ENCODE measurements at regions not wholly inside any gene's neighbourhood (a gene's known extent, or its start where the extent isn't known, plus 50 kb on each side); places are given as distances from the start of the nearest gene placed in this dataset.
"Not testable (repeated sequence)": the region's sequence is repeated elsewhere in the genome, so short reads cannot be mapped to it uniquely, and the experiment has no call there.

GRCh38 chr13:43968943-43969690, 89.4 kb downstream of the LACC1 start:
- H3K36me3 ChIP-seq (ENCODE audit: control insufficient read depth in 2 of 2, insufficient read depth in 2 of 2, low read length in 2 of 2); H3K4me3 ChIP-seq (ENCODE audit: low read length in 2 of 2); H3K9me3 ChIP-seq (ENCODE audit: control insufficient read depth in 2 of 2, low read length in 2 of 2); H3K9ac ChIP-seq (ENCODE audit: low read depth in 1 of 2, low read length in 2 of 2); H3K27ac ChIP-seq (ENCODE audit: low read depth in 2 of 2, low read length in 2 of 2); H3K27me3 ChIP-seq (ENCODE audit: control insufficient read depth in 2 of 2, insufficient read depth in 2 of 2, low read length in 2 of 2); H3K4me1 ChIP-seq (ENCODE audit: control insufficient read depth in 2 of 2, insufficient read depth in 2 of 2, low read length in 2 of 2): not testable (repeated sequence)

DNA sequence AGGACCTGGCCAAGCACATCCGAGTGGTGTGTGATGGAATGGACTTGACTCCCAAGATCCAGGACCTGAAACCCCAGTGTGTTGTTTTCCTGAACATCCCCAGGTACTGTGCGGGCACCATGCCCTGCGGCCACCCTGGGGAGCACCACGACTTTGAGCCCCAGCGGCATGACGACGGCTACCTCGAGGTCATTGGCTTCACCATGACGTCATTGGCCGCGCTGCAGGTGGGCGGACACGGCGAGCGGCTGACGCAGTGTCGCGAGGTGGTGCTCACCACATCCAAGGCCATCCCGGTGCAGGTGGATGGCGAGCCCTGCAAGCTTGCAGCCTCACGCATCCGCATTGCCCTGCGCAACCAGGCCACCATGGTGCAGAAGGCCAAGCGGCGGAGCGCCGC, 90.2 kb downstream of the LACC1 start:
- not testable (repeated sequence) for H3K9me3 ChIP-seq (ENCODE audit: control insufficient read depth in 2 of 2, low read length in 2 of 2); H3K27ac ChIP-seq (ENCODE audit: low read depth in 2 of 2, low read length in 2 of 2); H3K9ac ChIP-seq (ENCODE audit: low read depth in 1 of 2, low read length in 2 of 2); H3K4me1 ChIP-seq (ENCODE audit: control insufficient read depth in 2 of 2, insufficient read depth in 2 of 2, low read length in 2 of 2); H3K36me3 ChIP-seq (ENCODE audit: control insufficient read depth in 2 of 2, insufficient read depth in 2 of 2, low read length in 2 of 2); H3K27me3 ChIP-seq (ENCODE audit: control insufficient read depth in 2 of 2, insufficient read depth in 2 of 2, low read length in 2 of 2); H3K4me3 ChIP-seq (ENCODE audit: low read length in 2 of 2)

DNA sequence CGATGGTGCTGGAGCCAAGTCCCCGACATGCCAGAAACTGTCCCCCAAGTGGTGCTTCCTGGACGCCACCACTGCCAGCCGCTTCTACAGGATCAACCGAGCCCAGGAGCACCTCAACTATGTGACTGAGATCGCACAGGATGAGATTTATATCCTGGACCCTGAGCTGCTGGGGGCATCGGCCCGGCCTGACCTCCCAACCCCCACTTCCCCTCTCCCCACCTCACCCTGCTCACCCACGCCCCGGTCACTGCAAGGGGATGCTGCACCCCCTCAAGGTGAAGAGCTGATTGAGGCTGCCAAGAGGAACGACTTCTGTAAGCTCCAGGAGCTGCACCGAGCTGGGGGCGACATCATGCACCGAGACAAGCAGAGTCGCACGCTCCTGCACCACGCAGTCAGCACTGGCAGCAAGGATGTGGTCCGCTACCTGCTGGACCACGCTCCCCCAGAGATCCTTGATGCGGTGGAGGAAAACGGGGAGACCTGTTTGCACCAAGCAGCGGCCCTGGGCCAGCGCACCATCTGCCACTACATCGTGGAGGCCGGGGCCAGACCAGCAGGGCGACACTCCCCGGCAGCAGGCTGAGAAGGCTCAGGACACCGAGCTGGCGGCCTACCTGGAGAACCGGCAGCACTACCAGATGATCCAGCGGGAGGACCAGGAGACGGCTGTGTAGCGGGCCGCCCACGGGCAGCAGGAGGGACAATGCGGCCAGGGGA, 91.0 kb downstream of the LACC1 start:
- not testable (repeated sequence) for H3K27me3 ChIP-seq (ENCODE audit: control insufficient read depth in 2 of 2, insufficient read depth in 2 of 2, low read length in 2 of 2); H3K4me3 ChIP-seq (ENCODE audit: low read length in 2 of 2); H3K27ac ChIP-seq (ENCODE audit: low read depth in 2 of 2, low read length in 2 of 2); H3K9ac ChIP-seq (ENCODE audit: low read depth in 1 of 2, low read length in 2 of 2); H3K9me3 ChIP-seq (ENCODE audit: control insufficient read depth in 2 of 2, low read length in 2 of 2); H3K4me1 ChIP-seq (ENCODE audit: control insufficient read depth in 2 of 2, insufficient read depth in 2 of 2, low read length in 2 of 2); H3K36me3 ChIP-seq (ENCODE audit: control insufficient read depth in 2 of 2, insufficient read depth in 2 of 2, low read length in 2 of 2)

DNA sequence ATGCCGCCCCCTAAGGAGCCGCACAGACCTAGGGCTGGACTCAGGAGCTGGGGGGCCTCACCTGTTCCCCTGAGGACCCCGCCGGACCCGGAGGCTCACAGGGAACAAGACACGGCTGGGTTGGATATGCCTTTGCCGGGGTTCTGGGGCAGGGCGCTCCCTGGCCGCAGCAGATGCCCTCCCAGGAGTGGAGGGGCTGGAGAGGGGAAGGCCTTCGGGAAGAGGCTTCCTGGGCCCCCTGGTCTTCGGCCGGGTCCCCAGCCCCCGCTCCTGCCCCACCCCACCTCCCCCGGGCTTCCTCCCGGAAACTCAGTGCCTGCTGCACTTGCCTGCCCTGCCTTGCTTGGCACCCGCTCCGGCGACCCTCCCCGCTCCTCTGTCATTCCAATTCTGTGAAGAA, 91.6 kb downstream of the LACC1 start:
- H3K9ac ChIP-seq (ENCODE audit: low read depth in 1 of 2, low read length in 2 of 2); H3K4me3 ChIP-seq (ENCODE audit: low read length in 2 of 2); H3K9me3 ChIP-seq (ENCODE audit: control insufficient read depth in 2 of 2, low read length in 2 of 2); H3K27ac ChIP-seq (ENCODE audit: low read depth in 2 of 2, low read length in 2 of 2); H3K27me3 ChIP-seq (ENCODE audit: control insufficient read depth in 2 of 2, insufficient read depth in 2 of 2, low read length in 2 of 2); H3K36me3 ChIP-seq (ENCODE audit: control insufficient read depth in 2 of 2, insufficient read depth in 2 of 2, low read length in 2 of 2); H3K4me1 ChIP-seq (ENCODE audit: control insufficient read depth in 2 of 2, insufficient read depth in 2 of 2, low read length in 2 of 2): not testable (repeated sequence)

GRCh38 chr13:43977911-43978310, 98.2 kb downstream of the LACC1 start:
- Histone ChIP-seq H3K4me1 (ENCODE audit: control insufficient read depth in 2 of 2, insufficient read depth in 2 of 2, low read length in 2 of 2) (no peaks in the 10 kb centered on the region), H3K27ac (ENCODE audit: low read depth in 2 of 2, low read length in 2 of 2) (no peak overlapping the region), H3K9me3 (ENCODE audit: control insufficient read depth in 2 of 2, low read length in 2 of 2) (no peaks in the 10 kb centered on the region), H3K27me3 (ENCODE audit: control insufficient read depth in 2 of 2, insufficient read depth in 2 of 2, low read length in 2 of 2) (no peaks in the 10 kb centered on the region), H3K36me3 (ENCODE audit: control insufficient read depth in 2 of 2, insufficient read depth in 2 of 2, low read length in 2 of 2) (no peaks in the 10 kb centered on the region), H3K4me3 (ENCODE audit: low read length in 2 of 2) (no peak overlapping the region), H3K9ac (ENCODE audit: low read depth in 1 of 2, low read length in 2 of 2) (no peak overlapping the region)

- Histone ChIP-seq H3K4me1 (ENCODE audit: control insufficient read depth in 2 of 2, insufficient read depth in 2 of 2, low read length in 2 of 2) (no peaks in the 10 kb centered on the region), H3K36me3 (ENCODE audit: control insufficient read depth in 2 of 2, insufficient read depth in 2 of 2, low read length in 2 of 2) (no peaks in the 10 kb centered on the region), H3K27ac (ENCODE audit: low read depth in 2 of 2, low read length in 2 of 2) (no peak overlapping the region), H3K27me3 (ENCODE audit: control insufficient read depth in 2 of 2, insufficient read depth in 2 of 2, low read length in 2 of 2) (no peaks in the 10 kb centered on the region), H3K9ac (ENCODE audit: low read depth in 1 of 2, low read length in 2 of 2) (no peak overlapping the region), H3K9me3 (ENCODE audit: control insufficient read depth in 2 of 2, low read length in 2 of 2) (no peaks in the 10 kb centered on the region), H3K4me3 (ENCODE audit: low read length in 2 of 2) (no peak overlapping the region)
These were observed 99.0 kb downstream of the LACC1 start for GRCh38 chr13:43978688-43979087.

- H3K36me3 ChIP-seq (ENCODE audit: control insufficient read depth in 2 of 2, insufficient read depth in 2 of 2, low read length in 2 of 2), result no peaks in the 10 kb centered on the region
- no peak overlapping the region for H3K27ac ChIP-seq (ENCODE audit: low read depth in 2 of 2, low read length in 2 of 2)
- no peaks in the 10 kb centered on the region for H3K4me1 ChIP-seq (ENCODE audit: control insufficient read depth in 2 of 2, insufficient read depth in 2 of 2, low read length in 2 of 2)
These were observed 99.8 kb downstream of the LACC1 start for GRCh38 chr13:43979492-43979891.

GRCh38 chr13:43980587-43980986, 100.9 kb downstream of the LACC1 start:
- H3K27ac ChIP-seq (ENCODE audit: low read depth in 2 of 2, low read length in 2 of 2), result no peak overlapping the region
- no peaks in the 10 kb centered on the region for H3K27me3 ChIP-seq (ENCODE audit: control insufficient read depth in 2 of 2, insufficient read depth in 2 of 2, low read length in 2 of 2)

More at GRCh38 chr13:43979492-43979891, 99.8 kb downstream of the LACC1 start:
- no peaks in the 10 kb centered on the region for H3K27me3 ChIP-seq (ENCODE audit: control insufficient read depth in 2 of 2, insufficient read depth in 2 of 2, low read length in 2 of 2)
- H3K4me3 ChIP-seq (ENCODE audit: low read length in 2 of 2), result no peak overlapping the region
- H3K9me3 ChIP-seq (ENCODE audit: control insufficient read depth in 2 of 2, low read length in 2 of 2), result no peaks in the 10 kb centered on the region
- no peak overlapping the region for H3K9ac ChIP-seq (ENCODE audit: low read depth in 1 of 2, low read length in 2 of 2)

GRCh38 chr13:43981091-43981490, 101.4 kb downstream of the LACC1 start:
- Histone ChIP-seq H3K9ac (ENCODE audit: low read depth in 1 of 2, low read length in 2 of 2) (no peak overlapping the region), H3K9me3 (ENCODE audit: control insufficient read depth in 2 of 2, low read length in 2 of 2) (no peaks in the 10 kb centered on the region), H3K27ac (ENCODE audit: low read depth in 2 of 2, low read length in 2 of 2) (no peak overlapping the region), H3K27me3 (ENCODE audit: control insufficient read depth in 2 of 2, insufficient read depth in 2 of 2, low read length in 2 of 2) (no peaks in the 10 kb centered on the region), H3K4me1 (ENCODE audit: control insufficient read depth in 2 of 2, insufficient read depth in 2 of 2, low read length in 2 of 2) (no peaks in the 10 kb centered on the region), H3K4me3 (ENCODE audit: low read length in 2 of 2) (no peak overlapping the region), H3K36me3 (ENCODE audit: control insufficient read depth in 2 of 2, insufficient read depth in 2 of 2, low read length in 2 of 2) (no peaks in the 10 kb centered on the region)

More at GRCh38 chr13:43980587-43980986, 100.9 kb downstream of the LACC1 start:
- Histone ChIP-seq H3K9ac (ENCODE audit: low read depth in 1 of 2, low read length in 2 of 2) (no peak overlapping the region), H3K4me1 (ENCODE audit: control insufficient read depth in 2 of 2, insufficient read depth in 2 of 2, low read length in 2 of 2) (no peaks in the 10 kb centered on the region), H3K36me3 (ENCODE audit: control insufficient read depth in 2 of 2, insufficient read depth in 2 of 2, low read length in 2 of 2) (no peaks in the 10 kb centered on the region), H3K9me3 (ENCODE audit: control insufficient read depth in 2 of 2, low read length in 2 of 2) (no peaks in the 10 kb centered on the region), H3K4me3 (ENCODE audit: low read length in 2 of 2) (no peak overlapping the region)

DNA sequence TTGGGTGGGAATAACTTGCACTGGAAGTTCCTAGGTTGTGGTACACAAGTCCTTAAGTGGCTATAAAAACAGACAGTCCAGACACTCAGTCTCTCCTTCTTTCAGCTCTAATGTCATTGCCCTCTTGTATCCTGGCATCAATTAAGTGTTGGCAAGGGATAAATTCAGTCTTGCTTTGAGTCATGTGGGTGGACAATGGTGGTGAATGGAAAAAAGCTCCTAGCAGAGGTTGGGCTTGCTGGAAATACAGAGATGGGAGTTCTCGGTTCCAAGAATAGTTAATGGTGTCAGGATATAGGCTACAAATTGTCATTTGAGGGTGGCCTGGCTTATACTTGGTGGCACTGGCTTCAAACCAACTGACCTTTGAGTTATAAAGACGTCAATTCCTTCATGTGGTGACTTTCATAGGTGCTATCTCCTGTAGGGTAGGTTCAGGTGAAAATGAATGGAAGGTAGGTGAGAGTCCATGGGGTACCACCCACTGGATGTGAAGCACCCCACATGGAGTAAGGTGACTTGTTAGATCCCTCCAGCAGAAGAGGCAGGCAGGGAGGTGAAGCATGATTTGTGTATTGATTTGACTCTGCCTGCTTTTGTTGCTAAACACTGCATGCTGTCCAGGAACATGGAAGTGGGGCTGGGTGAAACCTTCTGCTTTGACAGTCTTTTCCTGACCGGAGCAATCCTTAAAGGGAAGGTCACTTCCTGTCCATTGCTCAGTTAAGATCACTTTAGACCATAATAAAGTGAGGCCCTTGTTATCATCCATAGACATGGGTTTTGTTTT, 102.0 kb downstream of the LACC1 start:
- Histone ChIP-seq H3K27ac (ENCODE audit: low read depth in 2 of 2, low read length in 2 of 2) (no peak overlapping the region), H3K36me3 (ENCODE audit: control insufficient read depth in 2 of 2, insufficient read depth in 2 of 2, low read length in 2 of 2) (no peaks in the 10 kb centered on the region), H3K4me1 (ENCODE audit: control insufficient read depth in 2 of 2, insufficient read depth in 2 of 2, low read length in 2 of 2) (no peaks in the 10 kb centered on the region), H3K27me3 (ENCODE audit: control insufficient read depth in 2 of 2, insufficient read depth in 2 of 2, low read length in 2 of 2) (no peaks in the 10 kb centered on the region), H3K9me3 (ENCODE audit: control insufficient read depth in 2 of 2, low read length in 2 of 2) (no peaks in the 10 kb centered on the region), H3K4me3 (ENCODE audit: low read length in 2 of 2) (no peak overlapping the region), H3K9ac (ENCODE audit: low read depth in 1 of 2, low read length in 2 of 2) (no peak overlapping the region)
